NCI-H1436 treated with DMSO at 0.1 percent for 48 hours (cell line): ENCODE measurements at regions not wholly inside any gene's neighbourhood (a gene's known extent, or its start where the extent isn't known, plus 50 kb on each side); places are given as distances from the start of the nearest gene placed in this dataset.

Experiments used
- DNase-seq: peaks from one replicate; lab custom pipeline; 2025; lab: John Stamatoyannopoulos, UW

DNA sequence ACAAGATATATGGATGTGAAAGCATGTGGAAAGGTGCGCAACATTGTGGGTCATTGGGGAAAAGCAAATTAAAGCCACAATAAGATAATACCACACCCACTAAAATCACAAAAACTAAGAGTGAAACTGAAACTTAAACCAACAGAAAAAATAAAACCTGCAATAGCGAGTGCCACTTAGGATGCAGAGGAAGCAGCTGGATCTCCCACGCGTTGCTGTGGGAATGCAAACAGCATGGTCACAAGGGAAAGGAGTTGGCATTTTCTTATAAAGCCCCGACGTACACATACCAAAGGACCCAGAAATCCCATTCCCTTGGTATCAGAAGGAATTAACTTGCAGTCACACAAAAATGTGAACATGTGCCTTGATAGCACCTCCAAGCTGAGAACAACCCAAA lies 712.0 kb downstream of the TBC1D22A start:
- DNase-seq = no peak

DNA sequence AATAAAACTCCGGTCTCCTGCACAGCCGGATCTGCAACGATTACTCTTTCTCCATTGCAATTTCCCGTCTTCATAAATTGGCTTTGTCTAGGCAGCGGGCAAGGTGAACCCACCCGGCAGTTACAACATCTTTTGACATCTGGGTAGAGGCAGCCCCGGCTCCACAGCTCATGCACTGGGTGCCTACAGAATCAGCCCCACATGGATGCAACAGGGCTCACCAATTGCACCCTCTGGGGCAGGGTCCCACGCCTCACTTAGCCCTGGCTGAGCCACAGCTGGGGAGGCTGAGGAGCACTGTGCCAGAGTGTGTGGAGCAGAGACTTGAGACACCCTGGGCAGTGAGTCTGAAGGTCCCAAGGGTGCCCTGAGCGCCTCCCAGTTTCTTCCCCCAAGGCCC lies 710.2 kb downstream of the TBC1D22A start:
- no peak for DNase-seq

DNA sequence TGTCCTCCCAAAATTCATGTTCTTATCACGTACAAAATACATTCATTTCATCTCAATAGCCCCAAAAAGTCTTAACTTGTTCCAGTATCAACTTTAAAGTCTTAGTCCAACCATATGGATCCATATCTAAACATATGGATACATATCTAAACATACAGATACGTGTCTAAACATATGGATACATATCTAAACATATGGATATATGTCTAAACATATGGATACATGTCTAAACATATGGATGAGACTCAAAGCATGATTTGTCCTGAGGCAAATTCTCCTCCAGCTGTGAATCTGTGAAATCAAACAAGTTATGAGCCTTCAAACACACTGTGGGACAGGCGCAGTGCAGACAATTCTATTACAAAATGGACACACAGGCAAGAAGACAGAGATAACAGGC lies 709.0 kb downstream of the TBC1D22A start:
- DNase-seq = no peak

DNA sequence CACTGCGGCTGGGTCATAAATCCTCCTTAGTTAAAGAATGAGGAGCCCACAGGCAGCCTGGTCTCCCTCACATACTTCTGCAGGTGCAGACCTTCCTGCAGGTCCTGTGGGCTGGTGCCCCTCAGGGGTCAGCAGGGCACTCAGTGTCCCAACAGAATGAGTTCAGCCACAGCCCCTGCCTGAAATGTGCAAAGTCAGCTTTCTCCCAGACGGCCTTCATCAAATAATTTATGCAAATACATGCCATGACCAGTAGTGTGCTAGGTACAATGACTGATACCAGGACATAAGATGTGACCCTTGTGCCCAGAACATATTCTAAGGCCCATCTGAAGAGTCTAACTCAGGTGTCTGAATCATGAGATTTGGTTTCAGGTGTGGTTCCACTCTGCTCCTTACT lies 703.4 kb downstream of the TBC1D22A start:
- DNase-seq = no peak

DNA sequence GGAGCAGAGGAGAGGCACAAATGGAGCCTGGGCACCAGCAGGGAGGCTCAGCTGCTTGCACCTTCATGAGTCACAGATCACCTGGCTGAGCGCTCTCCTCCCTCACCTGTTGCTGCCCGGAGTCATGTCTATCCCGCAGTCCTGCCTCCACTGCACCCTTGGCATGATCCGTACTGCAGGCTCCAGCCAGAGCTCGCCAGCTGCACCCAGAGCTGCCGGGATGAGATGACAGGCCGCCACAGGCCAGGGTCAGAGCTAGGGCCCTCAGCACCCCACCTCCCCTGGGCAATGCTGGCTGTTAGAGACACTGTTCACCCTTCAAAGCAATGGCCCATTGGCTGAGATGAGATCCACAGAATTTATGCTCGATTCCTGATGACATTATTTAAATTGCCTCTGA lies 702.8 kb downstream of the TBC1D22A start:
- no peak for DNase-seq

DNA sequence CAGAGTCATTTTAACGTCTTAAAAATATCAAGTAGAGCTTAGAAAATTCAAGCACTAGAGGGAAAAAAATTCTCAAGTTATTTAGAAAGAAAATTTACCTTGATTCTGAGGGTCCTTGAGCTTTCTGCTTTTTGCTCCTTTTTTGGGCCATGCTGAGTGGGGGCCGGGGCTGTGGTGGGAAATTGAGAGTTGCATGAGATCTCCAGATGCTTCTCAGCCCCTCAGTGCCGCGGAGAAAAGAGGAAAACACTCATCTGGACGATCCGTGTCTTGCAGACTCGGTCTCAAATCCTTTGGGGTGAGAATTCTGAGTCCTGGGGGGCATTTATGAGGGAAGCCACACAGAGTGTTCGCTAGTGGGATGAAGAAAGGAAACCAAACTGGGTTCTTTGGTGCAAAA lies 700.8 kb downstream of the TBC1D22A start:
- no peak for DNase-seq

DNA sequence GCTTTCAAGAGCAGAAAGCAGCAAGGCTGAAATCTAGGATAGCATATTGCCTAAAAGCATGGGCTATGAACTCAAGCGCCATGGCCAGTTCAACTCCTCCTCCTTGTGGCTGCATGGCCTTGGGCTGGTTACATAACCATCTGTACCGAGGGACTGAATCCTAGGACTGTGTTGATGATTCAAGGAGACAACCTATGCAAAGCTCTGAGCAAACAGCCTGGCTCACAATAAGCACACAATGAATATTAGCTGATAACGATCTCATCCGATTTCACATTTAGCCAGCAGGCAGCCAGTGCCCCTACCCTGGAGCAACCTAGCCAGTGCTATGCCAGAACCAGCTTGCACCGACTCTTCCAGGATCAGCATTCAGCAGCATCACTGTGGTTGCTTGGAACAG lies 698.4 kb downstream of the TBC1D22A start:
- DNase-seq = no peak

DNA sequence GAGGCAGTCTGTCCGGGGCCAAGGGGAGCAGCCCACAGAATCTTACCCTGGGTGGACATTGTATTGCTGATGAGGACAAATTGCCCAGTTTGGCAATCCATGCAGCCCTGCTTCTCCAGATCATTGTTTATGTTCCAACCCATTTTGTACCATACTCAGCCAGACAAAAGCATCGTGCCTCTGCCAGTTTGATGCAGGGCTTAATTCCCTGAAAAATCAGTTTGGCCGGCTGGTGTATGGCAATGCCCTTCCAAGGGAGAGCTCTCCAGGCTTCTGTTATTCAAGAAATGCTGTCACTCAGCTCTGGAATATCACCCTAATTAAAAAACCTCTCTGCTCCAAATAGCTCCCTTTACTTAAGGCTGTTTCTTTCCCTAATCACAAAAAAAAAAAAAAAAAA lies 697.7 kb downstream of the TBC1D22A start:
- DNase-seq = no peak

DNA sequence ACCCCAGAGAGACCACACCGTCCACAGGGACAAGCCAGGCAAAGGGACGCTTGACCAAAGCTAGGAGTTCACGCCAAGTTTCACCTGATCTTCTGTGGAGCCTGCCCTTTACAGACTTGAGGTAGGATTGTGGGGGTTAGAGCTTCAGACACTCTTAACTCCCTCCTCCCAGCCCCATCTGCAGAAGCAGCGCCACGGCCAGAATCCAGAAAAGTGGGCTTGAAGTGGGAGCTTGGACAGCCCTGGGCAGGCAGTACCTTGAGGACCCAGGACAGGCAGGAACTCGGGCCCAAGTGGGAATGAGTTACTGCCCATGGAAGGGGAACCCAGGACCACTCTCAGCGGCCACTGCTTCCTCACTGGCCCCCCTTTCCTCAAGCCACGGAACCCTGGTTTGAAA lies 695.9 kb downstream of the TBC1D22A start:
- no peak for DNase-seq

DNA sequence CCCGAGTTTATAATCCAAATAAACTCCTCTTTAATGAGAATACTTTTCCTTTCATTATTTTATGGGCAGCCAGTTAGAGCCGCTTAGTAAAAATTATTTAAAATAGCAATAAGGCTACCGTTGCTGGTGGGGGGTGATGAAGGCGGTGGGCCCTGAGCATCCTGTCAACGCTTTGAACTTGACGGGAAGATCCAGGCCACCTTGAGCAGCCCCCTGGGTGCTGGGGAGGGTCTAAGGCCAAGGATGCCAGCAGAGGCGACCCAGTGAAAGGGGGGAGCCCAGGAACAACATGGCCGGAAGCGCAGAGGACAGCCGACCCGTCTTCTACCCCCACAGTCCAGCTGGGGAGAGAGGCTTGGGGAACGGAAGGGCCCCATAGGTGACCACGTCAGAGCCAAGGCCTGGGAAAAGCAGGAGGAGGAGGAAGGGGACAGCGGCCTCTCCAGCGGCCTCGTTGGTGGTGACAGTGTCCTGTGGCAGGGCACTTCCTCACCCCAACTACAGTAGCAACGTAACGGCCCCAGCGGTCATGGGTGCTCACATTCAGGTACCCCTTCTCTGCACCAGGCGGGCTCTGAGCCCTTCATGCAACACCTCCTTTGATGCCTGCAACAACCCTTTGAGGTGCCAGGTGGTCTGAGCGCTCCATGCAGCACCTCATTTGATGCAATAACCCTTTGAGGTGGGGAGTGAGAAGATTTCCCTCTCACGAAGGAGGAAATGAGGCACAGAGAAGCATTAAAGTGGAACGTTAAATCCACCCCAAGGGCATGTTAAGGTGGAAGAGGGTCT lies 695.3 kb downstream of the TBC1D22A start:
- no peak for DNase-seq

DNA sequence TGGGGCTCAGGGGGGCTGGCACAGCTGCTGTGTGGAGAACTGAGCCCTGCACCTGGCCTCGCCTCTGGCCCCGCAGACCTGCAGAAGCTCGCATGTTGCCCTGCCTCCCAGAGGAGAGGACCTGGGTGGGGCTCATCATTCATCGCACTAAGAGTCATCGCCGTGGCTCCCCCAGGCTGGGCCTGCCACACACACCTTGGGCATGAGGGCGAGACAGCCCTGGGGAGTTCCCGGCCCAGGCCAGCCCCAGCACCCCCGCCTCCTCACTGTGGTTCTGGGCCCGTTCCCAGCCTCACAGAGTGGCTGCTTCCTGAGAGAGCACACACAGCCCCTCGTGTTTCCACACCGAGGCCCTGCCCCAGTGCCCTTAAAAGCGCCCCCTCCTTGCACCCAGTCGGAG lies 694.6 kb downstream of the TBC1D22A start:
- DNase-seq = no peak

DNA sequence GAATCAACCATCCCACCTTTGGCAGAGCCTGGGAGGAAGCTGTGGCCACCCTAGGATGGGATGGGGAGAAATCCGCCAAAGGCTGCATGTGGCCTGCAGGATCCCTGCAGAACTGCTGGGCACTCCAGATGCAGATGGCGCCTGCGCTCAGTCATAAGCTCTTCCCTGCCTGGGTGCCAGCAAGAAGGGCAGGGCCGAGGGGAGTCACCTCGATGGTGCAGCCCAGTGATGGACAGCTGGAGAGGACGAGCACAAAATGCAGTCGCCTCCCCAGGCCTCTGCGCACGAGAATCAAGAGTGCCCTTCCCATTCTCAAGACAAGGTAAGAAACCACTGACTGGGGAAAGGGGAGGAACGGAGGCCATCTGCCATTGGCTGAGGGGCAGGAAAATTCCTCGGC lies 693.6 kb downstream of the TBC1D22A start:
- DNase-seq = no peak

DNA sequence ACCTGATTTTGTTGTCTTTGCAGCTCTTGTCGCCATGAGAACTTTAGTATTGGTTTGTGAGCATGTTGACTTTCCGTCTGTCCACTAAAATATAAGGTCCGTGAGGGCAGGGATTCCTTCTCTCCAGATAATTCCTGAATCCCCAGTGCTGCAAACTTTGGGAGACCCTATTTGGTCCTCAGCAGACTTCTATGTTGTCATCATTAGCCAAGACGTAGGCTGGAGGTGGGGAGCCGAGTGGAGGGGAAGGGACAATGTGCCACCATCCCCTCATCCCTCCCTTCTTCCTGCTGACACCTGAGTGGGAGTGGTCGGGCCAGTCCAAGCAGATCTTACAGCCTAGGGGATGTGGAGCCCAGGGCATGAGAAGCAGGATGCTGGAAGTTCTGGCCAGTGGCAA lies 690.6 kb downstream of the TBC1D22A start:
- no peak for DNase-seq

DNA sequence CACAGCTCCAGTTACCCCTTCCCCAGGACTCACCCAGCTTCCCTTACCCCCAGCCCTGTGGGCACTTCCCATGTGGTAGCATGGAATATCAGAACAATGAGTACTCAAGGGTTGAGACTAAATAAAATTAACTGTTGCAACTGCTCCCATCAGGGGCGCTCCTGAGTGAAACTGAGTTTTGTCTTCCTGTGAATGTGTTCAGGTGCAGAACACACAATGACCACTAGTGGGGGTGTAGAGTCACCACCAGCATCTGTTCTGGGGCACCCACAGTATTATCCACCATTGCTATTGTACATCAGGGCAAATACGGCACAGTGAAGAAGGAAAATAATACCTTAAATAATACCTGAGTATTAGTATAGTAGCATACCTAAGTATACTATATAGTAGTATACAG lies 689.7 kb downstream of the TBC1D22A start:
- no peak for DNase-seq

DNA sequence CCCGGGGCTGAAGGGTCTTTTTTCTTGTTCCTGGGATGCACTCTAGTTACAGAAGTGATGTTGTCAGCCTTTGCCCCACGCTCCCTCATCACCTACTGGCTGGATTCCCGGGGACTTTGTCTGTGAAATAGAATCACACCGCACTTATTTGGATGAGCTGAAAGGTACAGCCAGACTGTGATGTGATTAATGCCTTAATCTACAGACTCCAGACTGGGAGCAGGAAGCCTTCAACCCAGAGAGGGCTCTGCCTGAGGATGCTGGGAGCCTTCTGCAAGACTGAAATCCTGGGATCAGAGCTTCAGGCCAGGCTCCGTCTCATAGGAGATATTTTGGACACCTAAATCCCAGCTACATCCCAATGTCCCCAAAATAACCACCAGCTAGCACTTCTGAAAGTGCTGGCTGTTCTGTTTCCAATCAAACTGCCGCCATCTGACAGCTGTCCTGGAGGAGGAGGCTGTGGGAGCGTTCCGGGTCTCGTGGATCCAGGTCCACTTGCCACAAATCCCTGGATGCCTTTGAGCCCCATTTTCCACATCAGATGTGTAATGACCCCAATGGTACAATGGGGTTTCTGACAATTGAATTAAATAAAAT lies 688.5 kb downstream of the TBC1D22A start:
- no peak for DNase-seq

DNA sequence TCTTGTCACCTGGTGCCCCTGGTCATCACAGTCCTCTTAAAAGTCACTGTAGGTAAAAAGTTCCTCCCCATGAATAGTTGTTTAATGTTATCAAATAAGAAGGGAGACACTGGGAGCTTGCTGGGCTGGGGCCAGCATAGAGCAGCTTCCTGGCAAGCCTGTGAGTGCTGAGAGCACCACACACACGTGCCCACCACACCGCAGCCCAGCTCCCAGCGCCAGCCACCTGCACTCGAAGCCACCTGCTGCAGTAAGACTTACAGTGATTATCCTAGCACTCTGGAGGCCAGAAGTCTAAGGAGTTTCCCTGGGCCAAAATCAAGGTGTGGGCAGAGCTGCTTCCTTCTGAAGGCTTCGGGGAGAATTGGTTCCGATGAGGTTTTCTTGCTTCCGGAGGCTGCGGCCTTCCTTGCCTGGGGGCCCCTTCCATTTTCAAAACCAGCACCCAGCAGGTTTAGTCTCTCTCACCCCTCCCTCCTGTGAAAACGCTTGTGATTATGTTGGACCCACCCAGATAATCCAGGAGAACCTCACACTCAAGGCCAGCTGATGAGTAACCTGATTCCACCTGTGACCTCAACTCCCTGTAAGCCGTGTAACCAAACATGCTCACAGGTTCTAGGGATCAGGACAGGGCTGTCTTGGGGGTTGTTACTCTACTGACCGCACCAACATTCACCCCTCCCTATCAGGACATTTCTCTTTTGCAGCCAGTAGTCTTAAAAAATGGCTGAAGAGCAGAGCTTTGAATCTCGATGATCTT lies 687.2 kb downstream of the TBC1D22A start:
- DNase-seq = no peak

DNA sequence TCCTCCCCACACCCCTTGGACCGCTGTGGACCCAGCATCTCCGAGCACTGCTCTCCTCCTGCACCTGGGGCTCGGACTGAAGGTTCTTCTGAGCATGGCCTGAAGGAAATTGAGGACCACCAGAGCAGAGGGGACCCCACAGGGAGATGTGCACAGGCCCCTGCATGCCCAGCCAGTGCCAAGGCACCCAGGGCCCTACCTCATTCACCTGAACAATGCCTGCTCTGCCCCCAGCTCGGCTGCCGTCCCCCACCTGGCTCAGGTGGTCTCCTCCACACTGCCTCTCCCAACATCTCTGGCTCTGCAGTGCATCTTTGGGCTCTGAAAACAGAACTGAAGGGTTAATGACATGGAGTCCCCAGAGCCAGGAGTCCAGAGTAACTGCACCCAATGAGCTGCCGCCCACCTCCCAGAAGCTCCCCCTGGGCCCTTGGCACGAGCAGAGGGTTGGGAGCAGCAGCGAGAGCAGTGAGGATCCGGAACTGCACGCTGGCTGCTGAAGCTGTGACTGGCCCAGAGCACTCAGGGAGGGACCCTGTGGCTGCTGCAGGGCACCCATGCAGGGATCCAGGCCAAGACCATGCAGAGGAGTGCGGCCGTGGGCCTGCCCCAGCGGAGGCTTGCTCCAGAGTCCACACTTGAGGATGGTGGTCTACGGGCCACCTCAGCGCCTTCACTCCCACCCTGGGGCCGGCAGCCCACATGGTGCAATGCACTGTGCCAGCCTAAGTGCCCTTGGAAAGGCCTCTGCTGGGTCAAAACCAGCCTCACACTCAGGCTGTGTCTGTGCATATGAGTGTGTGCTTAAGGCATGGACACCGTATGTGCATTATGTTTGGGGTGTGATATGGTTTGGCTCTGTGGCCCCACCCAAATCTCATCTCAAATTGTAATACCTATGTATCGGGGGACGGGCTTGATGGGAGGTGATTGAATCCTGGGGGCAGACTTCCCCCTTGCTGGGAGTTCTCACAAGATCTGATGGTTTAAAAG lies 686.1 kb downstream of the TBC1D22A start:
- no peak for DNase-seq

DNA sequence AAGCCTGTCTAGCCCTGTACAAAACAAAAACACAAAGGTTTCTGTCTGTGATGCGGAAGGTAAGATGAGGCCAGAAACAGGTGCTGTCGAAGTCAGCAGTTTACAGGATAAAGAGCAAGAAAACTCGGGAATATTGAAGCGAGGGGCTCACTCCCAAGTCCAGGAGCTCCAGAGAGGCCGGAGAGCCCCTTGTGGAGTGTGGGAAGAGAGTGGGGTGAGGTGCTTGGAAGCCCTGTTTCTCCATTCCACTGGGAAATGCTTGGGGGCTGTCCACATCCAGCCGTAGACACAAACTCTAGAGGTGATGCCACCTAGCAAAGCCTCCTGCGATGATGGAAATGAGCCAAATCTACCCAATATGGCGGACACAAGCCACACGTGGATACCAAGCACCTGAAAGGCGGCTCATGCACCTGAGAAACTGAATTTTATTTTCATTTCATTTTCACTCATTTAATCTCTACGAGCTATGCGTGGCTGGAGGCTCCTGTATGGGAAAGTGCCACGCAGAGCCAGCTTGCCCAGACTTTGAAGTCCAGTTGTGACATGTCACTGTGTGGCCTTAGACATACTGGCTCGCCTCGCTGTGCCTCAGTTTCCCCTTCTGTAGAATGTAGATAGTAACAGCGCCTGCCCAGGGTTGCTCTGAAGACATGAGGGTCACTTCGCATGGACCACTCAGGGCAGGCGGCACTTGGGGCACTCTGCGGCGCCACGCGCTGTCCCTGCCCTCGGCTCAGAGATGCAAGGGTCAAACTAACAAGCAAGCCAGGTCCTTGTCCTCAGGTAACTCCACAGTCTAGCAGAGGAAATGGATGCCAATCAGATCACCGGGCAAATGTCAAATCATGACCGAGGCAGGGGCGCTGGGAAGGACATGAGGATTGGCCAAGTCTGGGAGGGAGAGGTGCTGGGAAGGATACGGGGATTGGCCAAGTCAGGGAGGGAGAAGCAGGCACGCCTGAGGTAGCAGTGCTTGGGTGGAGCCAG lies 684.7 kb downstream of the TBC1D22A start:
- DNase-seq = no peak

DNA sequence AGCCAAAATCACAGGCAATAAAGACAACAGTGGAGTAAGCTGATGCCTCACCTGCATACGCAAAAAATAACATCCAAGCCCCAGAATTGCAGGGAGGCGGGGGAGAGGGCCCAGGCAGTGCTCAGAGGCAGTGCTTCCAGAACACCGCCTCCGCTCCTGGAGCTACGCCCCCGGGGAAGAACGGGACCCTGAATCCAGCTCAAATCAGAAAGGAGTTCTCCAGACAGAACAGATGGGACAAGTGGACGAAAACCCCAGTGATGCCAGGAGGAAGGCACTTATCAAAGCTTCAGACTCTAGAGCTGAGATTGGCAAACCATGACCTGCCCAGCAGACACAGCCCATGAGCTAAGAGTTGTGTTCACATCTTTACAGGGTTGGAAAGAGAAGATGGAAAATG lies 683.9 kb downstream of the TBC1D22A start:
- DNase-seq = no peak

DNA sequence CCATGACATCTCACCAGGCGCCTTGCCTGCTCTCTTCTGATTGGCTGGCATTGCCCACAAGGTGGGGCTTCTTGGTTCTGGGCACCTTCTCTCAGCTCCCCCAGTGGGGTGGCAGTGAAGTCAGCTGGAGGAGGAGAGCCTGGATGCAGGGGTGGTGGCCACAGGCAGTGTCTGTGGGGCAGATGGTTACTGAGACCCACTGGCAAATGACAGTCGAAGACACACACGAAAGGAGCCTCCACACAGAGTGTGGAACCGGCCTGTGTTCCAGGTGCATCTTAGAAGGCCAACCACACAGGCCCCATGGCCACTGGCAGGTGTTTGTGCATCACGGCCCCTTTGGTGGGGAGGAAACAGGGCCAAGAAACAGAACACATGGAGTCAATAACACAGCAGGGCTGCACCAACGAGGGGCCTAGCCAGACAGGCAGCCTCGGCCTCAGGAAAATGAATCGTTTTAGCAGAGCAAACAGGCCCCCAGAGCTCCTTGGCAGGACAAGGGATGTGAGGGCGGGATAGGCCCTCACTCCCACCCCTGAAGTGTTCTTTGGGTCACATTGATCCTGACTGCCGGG lies 683.4 kb downstream of the TBC1D22A start:
- DNase-seq = no peak
